SH-SY5Y (cell line): ENCODE measurements at regions not wholly inside any gene's neighbourhood (a gene's known extent, or its start where the extent isn't known, plus 50 kb on each side); places are given as distances from the start of the nearest gene placed in this dataset.

Source experiments
- GATA2 ChIP-seq: IDR thresholded peaks from 2 replicates; pipeline ENCODE4 v1.6.1; 2011; ENCODE audit warnings: mild to moderate bottlenecking, low read depth, low read length
- GATA3 ChIP-seq: IDR thresholded peaks from 2 replicates; pipeline ENCODE4 v1.6.1; 2011; ENCODE audit warnings: low read depth, mild to moderate bottlenecking, low read length, moderate library complexity

GRCh38 chr12:58544281-58544680, 376.0 kb downstream of the LRIG3 start:
- TF ChIP-seq GATA3 (no peak), GATA2 (no peak)

GRCh38 chr12:58547217-58547616, 373.1 kb downstream of the LRIG3 start:
- TF ChIP-seq GATA3 (no peak), GATA2 (no peak)

- TF ChIP-seq GATA2: no peak
- no peak for TF ChIP-seq GATA3
These were observed 371.5 kb downstream of the LRIG3 start for GRCh38 chr12:58548801-58549200.

- TF ChIP-seq GATA3: no peak
- TF ChIP-seq GATA2: no peak
These were observed 365.7 kb downstream of the LRIG3 start for GRCh38 chr12:58554522-58555157.

GRCh38 chr12:58557171-58557570, 363.1 kb downstream of the LRIG3 start:
- TF ChIP-seq GATA3: no peak
- TF ChIP-seq GATA2: no peak

- TF ChIP-seq GATA3 (no peak), GATA2 (no peak)
These were observed 362.6 kb downstream of the LRIG3 start for GRCh38 chr12:58557661-58558060.

- TF ChIP-seq GATA2: no peak
These were observed 356.7 kb downstream of the LRIG3 start for GRCh38 chr12:58563621-58564020.

GRCh38 chr12:58564721-58565120, 355.6 kb downstream of the LRIG3 start:
- TF ChIP-seq GATA3: no peak
- no peak for TF ChIP-seq GATA2

- no peak for TF ChIP-seq GATA2
These were observed 353.7 kb downstream of the LRIG3 start for GRCh38 chr12:58566599-58566998.

- no peak for TF ChIP-seq GATA3
- TF ChIP-seq GATA2: no peak
These were observed 353.1 kb downstream of the LRIG3 start for GRCh38 chr12:58567189-58567588.

- no peak for TF ChIP-seq GATA2
These were observed 349.9 kb downstream of the LRIG3 start for GRCh38 chr12:58570411-58570810.

GRCh38 chr12:58575256-58575655, 345.0 kb downstream of the LRIG3 start:
- no peak for TF ChIP-seq GATA2
- no peak for TF ChIP-seq GATA3

- TF ChIP-seq GATA2: no peak
- TF ChIP-seq GATA3: no peak
These were observed 344.2 kb downstream of the LRIG3 start for GRCh38 chr12:58576081-58576480.

GRCh38 chr12:58576916-58577315, 343.4 kb downstream of the LRIG3 start:
- TF ChIP-seq GATA3 (no peak), GATA2 (no peak)

GRCh38 chr12:58580095-58580494, 340.2 kb downstream of the LRIG3 start:
- TF ChIP-seq GATA3 (no peak), GATA2 (no peak)

GRCh38 chr12:58583529-58583928, 336.8 kb downstream of the LRIG3 start:
- TF ChIP-seq GATA2: no peak
- TF ChIP-seq GATA3: no peak
